ENCODE measurements at regions not wholly inside any gene's neighbourhood (a gene's known extent, or its start where the extent isn't known, plus 50 kb on each side); places are given as distances from the start of the nearest gene placed in this dataset.
"Not testable (repeated sequence)": the region's sequence is repeated elsewhere in the genome, so short reads cannot be mapped to it uniquely, and the experiment has no call there.

- DNase-seq, result no peak
Observed at GRCh38 chr13:67619351-67619994, 389.3 kb upstream of the PCDH9 start.

- no peak for DNase-seq
Observed at GRCh38 chr13:67614579-67614978, 384.4 kb upstream of the PCDH9 start.

DNA sequence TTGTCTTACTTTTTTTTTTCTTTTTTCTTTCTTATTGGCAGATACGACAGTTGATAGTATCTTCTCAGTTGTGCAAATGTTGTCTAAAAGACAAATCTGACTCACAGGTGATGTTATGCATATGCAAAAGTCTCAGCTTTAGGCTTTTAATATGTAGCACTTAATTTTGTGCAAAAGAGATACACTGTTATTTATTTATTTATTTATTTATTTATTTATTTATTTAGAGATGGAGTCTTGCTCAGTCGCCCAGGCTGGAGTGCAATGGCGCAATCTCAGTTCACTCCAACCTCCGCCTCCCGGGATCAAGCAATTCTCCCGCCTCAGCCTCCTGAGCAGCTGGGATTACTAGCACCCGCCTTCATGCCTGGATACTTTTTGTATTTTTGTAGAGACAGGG lies 383.9 kb upstream of the PCDH9 start:
- no peak for DNase-seq

- DNase-seq, result no peak
Observed at GRCh38 chr13:67588607-67589006, 358.5 kb upstream of the PCDH9 start.

DNA sequence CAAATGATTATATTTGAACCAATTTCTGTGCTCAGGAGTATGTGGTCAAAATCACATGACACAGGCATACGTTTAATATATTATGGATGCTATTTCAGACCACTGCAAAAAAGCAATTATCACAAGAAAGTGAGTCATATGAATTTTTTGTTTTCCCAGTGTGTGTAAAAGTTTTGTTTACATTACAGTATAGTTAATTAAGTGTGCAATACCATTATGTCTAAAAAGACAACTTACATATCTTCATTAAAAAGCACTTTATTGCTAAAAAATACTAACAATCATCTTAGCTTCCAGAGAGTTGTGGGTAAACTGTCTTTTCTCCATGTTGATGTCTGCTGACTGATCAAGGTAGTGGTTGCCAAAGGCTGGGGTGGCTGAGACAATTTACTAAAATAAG lies 347.2 kb upstream of the PCDH9 start:
- DNase-seq, result no peak

GRCh38 chr13:67574320-67575233 lies 344.4 kb upstream of the PCDH9 start:
- DNase-seq, result no peak

- DNase-seq, result no peak
Observed at GRCh38 chr13:67568205-67568604, 338.1 kb upstream of the PCDH9 start.

DNA sequence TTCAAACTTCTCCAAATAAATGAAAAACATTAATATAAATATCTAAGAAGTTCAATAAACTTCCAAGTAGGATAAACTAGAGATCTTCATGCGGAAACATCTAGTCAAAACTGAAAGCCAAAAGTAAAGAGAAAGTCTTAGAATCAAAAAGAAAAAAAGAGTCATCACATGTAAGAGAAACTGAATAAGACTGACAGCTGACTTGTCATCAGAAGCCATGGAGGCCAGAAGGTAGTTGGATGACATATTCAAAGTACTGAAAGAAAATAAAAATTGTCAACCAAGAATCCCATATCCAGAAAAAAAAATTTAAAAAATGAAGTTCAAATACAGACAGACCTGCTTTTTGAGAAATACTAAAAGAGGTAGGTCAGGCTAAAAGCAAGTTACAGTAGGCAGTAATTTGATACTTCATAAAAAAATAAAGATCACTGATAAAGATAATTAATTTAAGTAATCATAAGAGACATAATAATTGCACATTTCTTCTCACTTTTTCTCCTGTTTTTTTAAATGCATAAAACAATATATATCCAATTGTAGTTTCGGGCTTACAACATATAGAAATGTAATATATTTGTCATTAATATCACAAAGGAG lies 327.6 kb upstream of the PCDH9 start:
- DNase-seq, result no peak

DNA sequence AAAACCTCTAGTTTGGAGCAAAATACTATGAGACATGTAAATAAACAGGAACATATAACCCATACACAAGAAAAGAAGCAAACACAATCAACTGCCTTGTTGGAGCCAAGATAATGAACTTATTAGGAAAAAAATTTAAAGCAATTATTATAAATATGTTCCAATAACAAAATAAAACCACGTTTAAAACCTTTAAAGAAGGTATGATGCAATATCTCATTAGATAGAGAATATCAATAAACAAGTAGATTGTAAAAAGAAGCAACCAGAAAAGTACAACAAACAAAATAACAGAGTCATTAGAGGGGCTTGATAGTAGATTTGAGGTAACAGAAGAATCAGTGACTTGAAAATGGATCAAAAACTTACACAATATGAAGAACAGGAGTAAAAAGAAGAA lies 327.0 kb upstream of the PCDH9 start:
- DNase-seq, result no peak

- no peak for DNase-seq
Observed at GRCh38 chr13:67554746-67555452, 324.8 kb upstream of the PCDH9 start.

- no peak for DNase-seq
Observed at GRCh38 chr13:67554286-67554685, 324.1 kb upstream of the PCDH9 start.

DNA sequence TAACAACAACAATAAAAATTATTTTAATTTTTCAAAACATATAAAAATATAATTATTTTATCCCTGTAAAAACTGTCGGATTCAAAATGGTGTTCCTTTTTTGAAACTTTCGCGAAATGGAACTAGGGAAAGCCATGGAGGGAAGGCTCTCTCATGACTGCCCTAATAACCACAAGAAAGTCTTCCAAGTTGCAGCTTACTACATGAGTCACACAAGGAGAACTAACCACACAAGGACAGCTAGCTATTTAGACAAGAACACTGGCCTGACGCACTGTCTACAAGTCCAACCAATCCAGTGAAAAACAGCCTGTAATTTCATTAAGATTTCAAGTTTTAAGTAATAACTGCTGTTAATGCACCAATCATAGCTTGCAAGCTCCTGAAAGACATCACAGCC lies 319.2 kb upstream of the PCDH9 start:
- DNase-seq, result no peak

- no peak for DNase-seq
Observed at GRCh38 chr13:67538906-67539305, 308.8 kb upstream of the PCDH9 start.

- DNase-seq, result no peak
Observed at GRCh38 chr13:67520886-67521285, 290.8 kb upstream of the PCDH9 start.

GRCh38 chr13:67519356-67519755 lies 289.2 kb upstream of the PCDH9 start:
- no peak for DNase-seq

DNA sequence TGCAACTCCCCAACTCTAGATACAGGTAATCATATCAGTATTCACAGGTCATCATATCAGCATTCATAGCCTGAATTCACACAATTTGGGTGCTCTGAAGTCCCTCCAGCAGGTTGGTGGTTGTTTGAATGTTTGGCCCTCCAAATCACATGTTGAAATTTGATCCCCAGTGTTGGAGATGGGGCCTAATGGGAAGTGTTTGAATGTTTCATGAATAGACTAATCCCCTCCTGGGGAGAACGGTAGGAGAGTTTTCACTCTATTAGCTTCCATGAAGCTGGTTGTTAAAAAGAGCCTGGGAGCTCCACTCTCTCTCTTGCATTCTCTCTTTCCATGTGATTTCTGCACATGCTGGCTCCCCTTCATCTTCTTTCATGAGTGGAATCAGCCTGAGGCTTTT lies 288.6 kb upstream of the PCDH9 start:
- no peak for DNase-seq

DNA sequence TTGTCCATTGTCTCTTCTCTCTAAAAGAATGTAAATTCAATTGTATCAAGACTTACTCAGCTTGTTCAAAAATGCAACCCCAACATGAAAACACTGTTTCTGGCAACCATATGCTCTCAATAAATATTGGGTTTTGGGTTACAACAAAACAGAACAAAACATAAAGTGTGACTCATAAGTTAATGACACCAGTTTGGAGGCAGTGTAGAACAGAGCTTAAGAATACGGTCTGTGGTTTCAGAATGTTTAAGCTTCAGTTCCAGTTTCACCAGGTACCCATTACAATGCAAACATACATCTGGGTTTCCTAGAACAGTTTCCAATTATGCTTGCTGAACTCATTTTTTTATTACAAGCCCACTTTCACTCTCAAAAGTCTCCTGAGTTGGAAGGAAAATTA lies 285.8 kb upstream of the PCDH9 start:
- no peak for DNase-seq

DNA sequence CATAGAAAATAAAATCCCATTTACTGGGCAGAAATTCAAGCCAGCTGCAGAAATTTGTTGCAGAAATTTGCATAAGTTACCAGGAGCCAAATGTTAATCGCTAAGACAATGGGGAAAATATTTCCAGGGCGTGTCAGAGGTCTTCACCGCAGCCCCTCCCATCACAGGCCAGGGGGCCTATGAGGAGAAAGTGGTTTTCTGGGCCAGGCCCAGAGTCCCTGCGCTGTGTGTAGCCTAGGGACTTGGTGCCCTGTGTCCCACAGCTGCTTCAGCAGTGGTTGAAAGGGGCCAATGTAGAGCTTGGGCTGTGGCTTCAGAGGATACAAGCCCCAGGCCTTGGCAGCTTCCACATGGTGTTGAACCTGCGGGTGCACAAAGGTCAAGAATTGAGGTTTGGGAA lies 278.9 kb upstream of the PCDH9 start:
- DNase-seq, result no peak

DNA sequence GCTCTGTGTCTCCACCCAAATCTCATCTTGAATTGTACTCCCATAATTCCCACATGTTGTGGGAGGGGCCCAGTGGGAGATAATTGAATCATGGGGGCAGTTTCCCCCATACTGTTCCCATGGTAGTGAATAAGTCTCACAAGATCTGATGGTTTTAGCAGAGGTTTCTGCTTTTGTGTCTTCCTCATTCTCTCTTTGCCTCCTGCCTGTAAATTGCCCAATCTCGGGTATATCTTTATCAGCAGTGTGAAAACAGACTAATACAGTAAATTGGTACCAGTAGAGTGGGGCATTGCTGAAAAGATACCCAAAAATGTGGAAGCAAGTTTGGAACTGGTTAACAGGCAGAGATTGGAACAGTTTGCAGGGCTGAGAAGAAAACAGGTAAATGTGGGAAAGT lies 278.1 kb upstream of the PCDH9 start:
- not testable (repeated sequence) for DNase-seq

- DNase-seq, result no peak
Observed at GRCh38 chr13:67506407-67506806, 276.3 kb upstream of the PCDH9 start.

GRCh38 chr13:67505376-67505775 lies 275.2 kb upstream of the PCDH9 start:
- DNase-seq, result no peak

- no peak for DNase-seq
Observed at GRCh38 chr13:67498948-67499347, 268.8 kb upstream of the PCDH9 start.

- no peak for DNase-seq
Observed at GRCh38 chr13:67493835-67494234, 263.7 kb upstream of the PCDH9 start.
